GM12878 (cell line): ENCODE measurements at regions not wholly inside any gene's neighbourhood (a gene's known extent, or its start where the extent isn't known, plus 50 kb on each side); places are given as distances from the start of the nearest gene placed in this dataset.

ENCODE experiments used
- ATAC-seq: fragments of 200-7000 bp; cut with Tn5 transposase; 3 replicates; pipeline ENCODE4 v1.9.1; 2020; ENCODE audit warnings: mild to moderate bottlenecking, moderate library complexity
- BruUV-seq: library from RNA; stranded (reverse); fragments of 400-500 nt; replicated peaks from 2 replicates; lab custom pipeline; 2021; lab: Mats Ljungman, UMichigan
- CTCF ChIA-PET: fragments of 300-600 bp; sonication (Branson Sonifier 250); formaldehyde crosslinking; extraction: SDS; loops from one replicate; lab custom pipeline; 2021; ENCODE audit warnings: inconsistent platforms; lab: Yijun Ruan, JAX
- POLR2A ChIA-PET: fragments of 350-600 bp; formaldehyde crosslinking; extraction: SDS; loops from one replicate; lab custom pipeline; 2021; ENCODE audit warnings: inconsistent platforms; lab: Charles Lee
- RAD21 ChIA-PET: fragments of 300-600 bp; sonication (Branson Sonifier 250); formaldehyde crosslinking; loops from one replicate; lab custom pipeline; 2023; ENCODE audit warnings: antibody characterized with exemption; ENCODE audit not compliant: unreplicated experiment; lab: Charles Lee
- SMC1A ChIA-PET: fragments of 300-600 bp; sonication (Branson Sonifier 250); formaldehyde crosslinking; loops from one replicate; lab custom pipeline; 2023; ENCODE audit not compliant: unreplicated experiment, uncharacterized antibody; lab: Charles Lee
- DNase-seq: peaks from one replicate; pipeline ENCODE4 v3.0.0-alpha.2; 2011; ENCODE audit warnings: low read depth, low spot score
- FAIRE-seq: peaks from 3 replicates; lab custom pipeline; 2011; peaks lifted over from hg19 to GRCh38; lab: Jason Lieb, UNC
- H2AFZ ChIP-seq: 2 replicates; pipeline ENCODE4 v1.6.0; 2011; ENCODE audit warnings: low read depth, low read length, control low read depth; ENCODE audit not compliant: control insufficient read depth
- H3K27ac ChIP-seq: 2 replicates; pipeline ENCODE4 v1.5.1; 2011; ENCODE audit warnings: control low read depth; ENCODE audit not compliant: control insufficient read depth, insufficient read depth
- H3K27me3 ChIP-seq, 2 experiments: replicated peaks in 1 of 2; 2 replicates each; pipeline versions ENCODE4 v1.6.0 to v1.6.1; 2011; ENCODE audit warnings: low read length in 1 of 2; ENCODE audit not compliant: control insufficient read depth in 2 of 2, insufficient read depth in 2 of 2
- H3K36me3 ChIP-seq, 2 experiments: 2 replicates each; pipeline ENCODE4 v1.5.1; 2011; ENCODE audit warnings: low read length in 1 of 2; ENCODE audit not compliant: control insufficient read depth in 2 of 2, insufficient read depth in 2 of 2
- H3K4me1 ChIP-seq: 2 replicates; pipeline ENCODE4 v1.6.1; 2011; ENCODE audit warnings: mild to moderate bottlenecking, low read length, moderate library complexity, mixed read lengths; ENCODE audit not compliant: control insufficient read depth, insufficient read depth
- H3K4me2 ChIP-seq: 2 replicates; pipeline ENCODE4 v1.6.0; 2011; ENCODE audit warnings: control low read depth; ENCODE audit not compliant: control insufficient read depth, insufficient read depth
- H3K4me3 ChIP-seq: fragments of 200-600 bp; sonication (generic); 2 replicates; pipeline ENCODE4 v1.5.1; 2016
- H3K79me2 ChIP-seq: 2 replicates; pipeline ENCODE4 v1.6.0; 2011; ENCODE audit warnings: low read length; ENCODE audit not compliant: control insufficient read depth, insufficient read depth
- H3K9ac ChIP-seq: 2 replicates; pipeline ENCODE4 v1.8.0; 2011; ENCODE audit warnings: low read length, control low read depth, mixed read lengths; ENCODE audit not compliant: control insufficient read depth, insufficient read depth
- H3K9me3 ChIP-seq: replicated peaks from 3 replicates; pipeline ENCODE4 v1.5.1; 2011; ENCODE audit warnings: mild to moderate bottlenecking, low read length; ENCODE audit not compliant: control insufficient read depth, insufficient read depth
- H4K20me1 ChIP-seq: 2 replicates; pipeline ENCODE4 v1.6.0; 2011; ENCODE audit not compliant: control insufficient read depth, insufficient read depth
- BRCA1 ChIP-seq: IDR thresholded peaks from 2 replicates; pipeline ENCODE4 v1.6.1; 2011; ENCODE audit warnings: low read depth, low read length, improper control_type of control experiment
- CBX3 ChIP-seq: fragments of 200-600 bp; sonication (generic); IDR thresholded peaks from 2 replicates; pipeline ENCODE4 v1.6.1; 2016; ENCODE audit warnings: low read depth, borderline replicate concordance
- CREB1 ChIP-seq: IDR thresholded peaks from 2 replicates; pipeline ENCODE4 v1.6.1; 2012; ENCODE audit warnings: low read depth, mild to moderate bottlenecking, inconsistent platforms
- EGR1 ChIP-seq, 2 experiments: IDR thresholded peaks; 1 replicate in 1 of 2; 2 replicates in 1 of 2; pipeline ENCODE4 v1.6.1; 2011 to 2012; ENCODE audit warnings: low read depth in 2 of 2, low read length in 2 of 2, borderline replicate concordance in 1 of 2, mild to moderate bottlenecking in 1 of 2, moderate library complexity in 1 of 2
- JUNB ChIP-seq: IDR thresholded peaks from 2 replicates; pipeline ENCODE4 v1.6.1; 2016; ENCODE audit warnings: antibody characterized with exemption, mild to moderate bottlenecking
- KLF5 ChIP-seq: fragments of 450-650 bp; IDR thresholded peaks from 2 replicates; pipeline ENCODE4 v1.6.1; 2014; ENCODE audit warnings: mild to moderate bottlenecking; ENCODE audit not compliant: partially characterized antibody
- NRF1 ChIP-seq: conservative IDR thresholded peaks from 2 replicates; pipeline ENCODE4 v1.6.1; 2011; ENCODE audit warnings: mild to moderate bottlenecking, low read depth, low read length, improper control_type of control experiment
- POLR2A ChIP-seq: IDR thresholded peaks from 2 replicates; pipeline ENCODE4 v1.6.1; 2011; ENCODE audit warnings: low read depth, mild to moderate bottlenecking, low read length
- POLR2AphosphoS2 ChIP-seq: IDR thresholded peaks from 2 replicates; pipeline ENCODE4 v1.6.1; 2011; ENCODE audit warnings: low read depth, mild to moderate bottlenecking, low read length, improper control_type of control experiment, moderate library complexity
- RFX5 ChIP-seq: IDR thresholded peaks from 2 replicates; pipeline ENCODE4 v1.6.1; 2011; ENCODE audit warnings: low read depth, low read length, improper control_type of control experiment
- RUNX3 ChIP-seq: IDR thresholded peaks from 2 replicates; pipeline ENCODE4 v1.6.1; 2012; ENCODE audit warnings: low read length, inconsistent platforms
- SUZ12 ChIP-seq: fragments of 200-600 bp; sonication (generic); IDR thresholded peaks from one replicate; pipeline ENCODE4 v1.6.1; 2018; ENCODE audit warnings: antibody characterized with exemption, mild to moderate bottlenecking; ENCODE audit not compliant: unreplicated experiment
- TCF3 ChIP-seq: IDR thresholded peaks from 2 replicates; pipeline ENCODE4 v1.6.1; 2012; ENCODE audit warnings: low read depth, mild to moderate bottlenecking, low read length, borderline replicate concordance; ENCODE audit not compliant: insufficient read depth
- ZNF274 ChIP-seq: IDR thresholded peaks from one replicate; pipeline ENCODE4 v1.8.0; 2011; ENCODE audit not compliant: insufficient read length, insufficient read depth
- WGBS: methylation state at CpG from one replicate; pipeline ENCODE4 v1.1.6; 2016; ENCODE audit warnings: low lambda C conversion rate; ENCODE audit not compliant: insufficient replicate concordance, insufficient coverage; ENCODE audit errors: missing lambda C conversion rate; 5-methylcytosine and 5-hydroxymethylcytosine counted together
- in situ Hi-C: fragments of 300-500 bp; cut with MboI; formaldehyde crosslinking; loops from 9 replicates; pipeline ENCODE4 v1.14.3; 2018; ENCODE audit warnings: mixed read lengths
- intact Hi-C: fragments of 100-400 bp; cut with micrococcal nuclease; formaldehyde crosslinking; loops from one replicate; pipeline ENCODE4 v1.14.2; 2022; ENCODE audit not compliant: unreplicated experiment
- TF ChIP-seq, protein P1 (sequence below): fragments of 450-650 bp; IDR thresholded peaks from 2 replicates; pipeline ENCODE4 v1.6.1; 2017; ENCODE audit warnings: mild to moderate bottlenecking, moderate library complexity
- TF ChIP-seq, protein P2 (sequence below): fragments of 450-650 bp; IDR thresholded peaks from 2 replicates; pipeline ENCODE4 v1.6.1; 2018; ENCODE audit warnings: borderline replicate concordance, mild to moderate bottlenecking; ENCODE audit not compliant: partially characterized antibody

DNA sequence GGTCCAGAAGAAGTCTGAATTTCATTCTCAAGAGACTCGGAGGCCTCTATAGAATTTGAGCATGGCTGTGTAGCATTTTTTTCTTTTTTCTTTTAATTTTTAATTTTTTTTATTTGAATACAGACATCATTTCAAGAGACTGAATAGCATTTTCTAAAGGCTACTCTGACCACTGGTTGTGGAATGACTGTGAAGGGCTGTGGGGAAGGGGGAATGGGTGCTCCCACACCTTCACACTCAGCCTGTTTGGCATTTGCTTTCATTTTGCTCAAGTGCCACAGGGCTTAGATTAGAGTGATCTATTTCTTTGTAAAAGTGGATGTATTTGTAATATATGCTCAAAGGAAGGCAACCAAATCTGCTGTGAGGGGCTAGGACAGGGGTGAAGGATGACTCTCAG lies 142.0 kb upstream of the SPOPL start:
- no peaks in the 10 kb centered on the region for H4K20me1 ChIP-seq
- H3K9ac ChIP-seq = no peak overlapping the region
- ChIA-PET SMC1A (interaction anchor here (0.6 kb wide), 1 partner anchor 235 kb away, joined by 3 read pairs; no protein-coding TSS in a partner anchor), RAD21 (no interaction called here), CTCF (no interaction called here), POLR2A (no interaction called here)
- no peak overlapping the region for H2AFZ ChIP-seq
- FAIRE-seq (no peak), DNase-seq (peak; percentile 3), ATAC-seq (peak; percentile 85)
- WGBS = 96% methylated on average over 1 of the region's 1 CpG
- in situ Hi-C loops = no loop called here
- no peak overlapping the region for H3K4me3 ChIP-seq
- no peaks in the 10 kb centered on the region for H3K79me2 ChIP-seq
- no peaks in the 10 kb centered on the region for H3K36me3 ChIP-seq
- no peaks in the 10 kb centered on the region for H3K9me3 ChIP-seq
- intact Hi-C loops = no loop called here
- no peak overlapping the region for H3K4me2 ChIP-seq
- TF ChIP-seq, protein P1, sequence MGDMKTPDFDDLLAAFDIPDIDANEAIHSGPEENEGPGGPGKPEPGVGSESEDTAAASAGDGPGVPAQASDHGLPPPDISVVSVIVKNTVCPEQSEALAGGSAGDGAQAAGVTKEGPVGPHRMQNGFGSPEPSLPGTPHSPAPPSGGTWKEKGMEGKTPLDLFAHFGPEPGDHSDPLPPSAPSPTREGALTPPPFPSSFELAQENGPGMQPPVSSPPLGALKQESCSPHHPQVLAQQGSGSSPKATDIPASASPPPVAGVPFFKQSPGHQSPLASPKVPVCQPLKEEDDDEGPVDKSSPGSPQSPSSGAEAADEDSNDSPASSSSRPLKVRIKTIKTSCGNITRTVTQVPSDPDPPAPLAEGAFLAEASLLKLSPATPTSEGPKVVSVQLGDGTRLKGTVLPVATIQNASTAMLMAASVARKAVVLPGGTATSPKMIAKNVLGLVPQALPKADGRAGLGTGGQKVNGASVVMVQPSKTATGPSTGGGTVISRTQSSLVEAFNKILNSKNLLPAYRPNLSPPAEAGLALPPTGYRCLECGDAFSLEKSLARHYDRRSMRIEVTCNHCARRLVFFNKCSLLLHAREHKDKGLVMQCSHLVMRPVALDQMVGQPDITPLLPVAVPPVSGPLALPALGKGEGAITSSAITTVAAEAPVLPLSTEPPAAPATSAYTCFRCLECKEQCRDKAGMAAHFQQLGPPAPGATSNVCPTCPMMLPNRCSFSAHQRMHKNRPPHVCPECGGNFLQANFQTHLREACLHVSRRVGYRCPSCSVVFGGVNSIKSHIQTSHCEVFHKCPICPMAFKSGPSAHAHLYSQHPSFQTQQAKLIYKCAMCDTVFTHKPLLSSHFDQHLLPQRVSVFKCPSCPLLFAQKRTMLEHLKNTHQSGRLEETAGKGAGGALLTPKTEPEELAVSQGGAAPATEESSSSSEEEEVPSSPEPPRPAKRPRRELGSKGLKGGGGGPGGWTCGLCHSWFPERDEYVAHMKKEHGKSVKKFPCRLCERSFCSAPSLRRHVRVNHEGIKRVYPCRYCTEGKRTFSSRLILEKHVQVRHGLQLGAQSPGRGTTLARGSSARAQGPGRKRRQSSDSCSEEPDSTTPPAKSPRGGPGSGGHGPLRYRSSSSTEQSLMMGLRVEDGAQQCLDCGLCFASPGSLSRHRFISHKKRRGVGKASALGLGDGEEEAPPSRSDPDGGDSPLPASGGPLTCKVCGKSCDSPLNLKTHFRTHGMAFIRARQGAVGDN = no peak
- no peak for TF ChIP-seq EGR1 (IDR thresholded peaks at IDR 0.05; ENCODE audit: borderline replicate concordance in 1 of 2, low read depth in 2 of 2, low read length in 2 of 2)
- no peak for TF ChIP-seq POLR2A
- TF ChIP-seq SUZ12 = no peak
- TF ChIP-seq JUNB = no peak
- no peak for TF ChIP-seq RFX5
- TF ChIP-seq RUNX3 = no peak
- no peak for TF ChIP-seq POLR2AphosphoS2
- no peak for TF ChIP-seq ZNF274
- no peak for TF ChIP-seq TCF3
- no peak for TF ChIP-seq KLF5
- no peak for TF ChIP-seq NRF1
- no peak for TF ChIP-seq CREB1
- TF ChIP-seq CBX3 = no peak
- no peak for TF ChIP-seq BRCA1
- TF ChIP-seq, protein P2, sequence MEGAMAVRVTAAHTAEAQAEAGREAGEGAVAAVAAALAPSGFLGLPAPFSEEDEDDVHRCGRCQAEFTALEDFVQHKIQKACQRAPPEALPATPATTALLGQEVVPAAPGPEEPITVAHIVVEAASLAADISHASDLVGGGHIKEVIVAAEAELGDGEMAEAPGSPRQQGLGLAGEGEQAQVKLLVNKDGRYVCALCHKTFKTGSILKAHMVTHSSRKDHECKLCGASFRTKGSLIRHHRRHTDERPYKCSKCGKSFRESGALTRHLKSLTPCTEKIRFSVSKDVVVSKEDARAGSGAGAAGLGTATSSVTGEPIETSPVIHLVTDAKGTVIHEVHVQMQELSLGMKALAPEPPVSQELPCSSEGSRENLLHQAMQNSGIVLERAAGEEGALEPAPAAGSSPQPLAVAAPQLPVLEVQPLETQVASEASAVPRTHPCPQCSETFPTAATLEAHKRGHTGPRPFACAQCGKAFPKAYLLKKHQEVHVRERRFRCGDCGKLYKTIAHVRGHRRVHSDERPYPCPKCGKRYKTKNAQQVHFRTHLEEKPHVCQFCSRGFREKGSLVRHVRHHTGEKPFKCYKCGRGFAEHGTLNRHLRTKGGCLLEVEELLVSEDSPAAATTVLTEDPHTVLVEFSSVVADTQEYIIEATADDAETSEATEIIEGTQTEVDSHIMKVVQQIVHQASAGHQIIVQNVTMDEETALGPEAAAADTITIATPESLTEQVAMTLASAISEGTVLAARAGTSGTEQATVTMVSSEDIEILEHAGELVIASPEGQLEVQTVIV = no peak
- H3K27me3 ChIP-seq = no peaks in the 10 kb centered on the region
- BruUV-seq = no TSS peak
- no peaks in the 10 kb centered on the region for H3K4me1 ChIP-seq
- no peak overlapping the region for H3K27ac ChIP-seq
